Thymus (tissue), 11 donors: ENCODE measurements at regions not wholly inside any gene's neighbourhood (a gene's known extent, or its start where the extent isn't known, plus 50 kb on each side); places are given as distances from the start of the nearest gene placed in this dataset.

Experiments
- DNase-seq, 9 donors: peaks; one replicate each; pipeline ENCODE4 v3.0.0-alpha.2; 2013; ENCODE audit warnings: low spot score in 9 of 9, low read depth in 6 of 9, missing footprints in 1 of 9
- H3K27ac ChIP-seq, 2 donors: one replicate each; pipeline ENCODE4 v1.5.1; 2013; ENCODE audit warnings: control low read depth in 1 of 2, low read depth in 1 of 2, low read length in 1 of 2, mild to moderate bottlenecking in 1 of 2, moderate library complexity in 1 of 2
- H3K27me3 ChIP-seq, 2 donors: one replicate each; pipeline ENCODE4 v1.5.1; 2013; ENCODE audit warnings: low read length in 1 of 2; ENCODE audit not compliant: control insufficient read depth in 2 of 2, insufficient read depth in 1 of 2
- H3K36me3 ChIP-seq, 2 donors: one replicate each; pipeline ENCODE4 v1.5.1; 2013; ENCODE audit warnings: low read length in 1 of 2, mild to moderate bottlenecking in 1 of 2, moderate library complexity in 1 of 2; ENCODE audit not compliant: control insufficient read depth in 2 of 2, insufficient read depth in 2 of 2
- H3K4me1 ChIP-seq, 2 donors: one replicate each; pipeline ENCODE4 v1.5.1; 2013; ENCODE audit warnings: low read length in 2 of 2; ENCODE audit not compliant: control insufficient read depth in 2 of 2, insufficient read depth in 2 of 2
- H3K4me3 ChIP-seq, 2 donors: one replicate each; pipeline ENCODE4 v1.5.1; 2013; ENCODE audit warnings: low read length in 2 of 2, control low read depth in 1 of 2, mild to moderate bottlenecking in 1 of 2
- H3K9me3 ChIP-seq, 2 donors: one replicate each; pipeline ENCODE4 v1.5.1; 2013; ENCODE audit warnings: low read length in 1 of 2, mild to moderate bottlenecking in 1 of 2; ENCODE audit not compliant: control insufficient read depth in 2 of 2, insufficient read depth in 1 of 2
- WGBS: extraction: QIAGEN DNeasy Blood & Tissue Kit; methylation state at CpG from one replicate; pipeline ENCODE4 v1.1.7; 2013; 5-methylcytosine and 5-hydroxymethylcytosine counted together
- donor health status: healthy.

DNA sequence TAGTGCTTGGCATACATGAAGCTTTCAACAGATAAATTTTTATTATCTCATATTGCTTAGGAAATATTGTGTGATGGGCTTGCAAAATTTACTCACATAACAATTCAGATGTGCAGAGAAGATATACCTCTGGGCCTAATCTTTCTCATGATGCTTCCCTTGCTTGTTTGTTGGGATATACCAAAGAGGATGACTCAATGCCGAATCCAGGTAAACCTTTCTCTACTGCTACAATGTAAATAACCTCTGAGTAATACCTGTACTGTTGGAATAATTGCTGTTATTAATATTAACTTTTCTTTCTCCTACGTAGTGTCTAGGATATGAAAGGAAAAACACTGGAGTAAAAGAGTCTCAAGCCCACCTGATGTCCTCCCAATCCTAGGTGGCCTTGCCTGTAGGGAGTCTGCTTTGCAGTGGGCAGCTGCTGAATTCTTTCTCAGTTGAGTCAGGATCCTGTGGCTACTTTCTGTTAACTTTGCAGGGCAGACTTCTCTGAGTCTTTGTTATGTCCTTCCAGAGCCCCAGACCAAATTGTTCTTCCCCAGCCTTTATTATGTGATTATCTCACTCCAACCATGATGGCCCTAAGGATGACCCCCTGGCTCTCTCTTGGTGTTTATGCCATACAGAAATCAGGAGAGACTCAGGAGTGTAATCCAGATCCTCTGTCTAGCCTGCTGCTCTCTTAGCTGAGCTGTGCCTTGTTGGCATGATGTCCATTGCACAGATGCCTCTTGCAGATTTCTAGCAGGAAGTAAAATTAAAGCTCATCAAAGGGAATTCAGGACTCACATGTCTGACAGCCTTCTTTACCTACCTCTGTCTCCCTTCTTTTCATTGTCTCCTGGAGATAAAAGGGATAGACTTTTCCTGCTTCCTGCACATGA is 208.1 kb downstream of the SNX18 start:
- DNase-seq: no peak
- H3K9me3 ChIP-seq: no peaks in the 10 kb centered on the region
- no peak overlapping the region for H3K27ac ChIP-seq
- no peaks in the 10 kb centered on the region for H3K27me3 ChIP-seq
- no peaks in the 10 kb centered on the region for H3K4me1 ChIP-seq
- WGBS: 95% methylated on average over 2 of the region's 2 CpGs
- no peaks in the 10 kb centered on the region for H3K36me3 ChIP-seq
- no peak overlapping the region for H3K4me3 ChIP-seq

DNA sequence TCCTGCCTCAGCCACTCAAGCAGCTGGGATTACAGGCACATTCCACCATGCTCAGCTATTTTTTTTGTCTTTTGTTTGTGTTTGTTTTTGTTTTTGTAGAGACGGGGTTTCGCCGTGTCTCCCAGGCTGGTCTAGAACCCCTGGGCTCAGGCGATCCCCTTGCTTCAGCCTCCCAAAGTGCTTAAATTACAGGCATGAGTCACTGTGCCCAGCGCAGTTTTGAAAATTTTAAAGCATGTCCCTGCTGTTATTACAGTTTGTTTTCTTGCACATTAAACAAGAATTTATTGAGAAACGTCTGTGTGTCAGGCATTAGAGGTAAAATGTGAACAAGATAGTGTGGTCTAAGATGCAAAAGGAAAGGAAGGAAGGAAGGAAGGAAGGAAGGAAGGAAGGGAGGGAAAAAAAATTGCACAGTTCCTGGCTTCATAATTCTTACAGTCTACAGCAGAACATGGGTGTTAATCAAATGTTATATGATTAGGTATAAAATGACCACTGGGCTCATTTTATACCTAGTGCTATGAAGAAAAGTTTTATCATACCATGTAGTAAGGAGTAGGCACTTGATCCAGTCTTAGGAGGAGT is 205.4 kb downstream of the SNX18 start:
- H3K4me3 ChIP-seq: no peak overlapping the region
- H3K27me3 ChIP-seq: no peaks in the 10 kb centered on the region
- DNase-seq: no peak
- no peak overlapping the region for H3K27ac ChIP-seq
- H3K4me1 ChIP-seq: no peaks in the 10 kb centered on the region
- H3K36me3 ChIP-seq: no peaks in the 10 kb centered on the region
- no peaks in the 10 kb centered on the region for H3K9me3 ChIP-seq
- WGBS: 94% methylated on average over 6 of the region's 6 CpGs

DNA sequence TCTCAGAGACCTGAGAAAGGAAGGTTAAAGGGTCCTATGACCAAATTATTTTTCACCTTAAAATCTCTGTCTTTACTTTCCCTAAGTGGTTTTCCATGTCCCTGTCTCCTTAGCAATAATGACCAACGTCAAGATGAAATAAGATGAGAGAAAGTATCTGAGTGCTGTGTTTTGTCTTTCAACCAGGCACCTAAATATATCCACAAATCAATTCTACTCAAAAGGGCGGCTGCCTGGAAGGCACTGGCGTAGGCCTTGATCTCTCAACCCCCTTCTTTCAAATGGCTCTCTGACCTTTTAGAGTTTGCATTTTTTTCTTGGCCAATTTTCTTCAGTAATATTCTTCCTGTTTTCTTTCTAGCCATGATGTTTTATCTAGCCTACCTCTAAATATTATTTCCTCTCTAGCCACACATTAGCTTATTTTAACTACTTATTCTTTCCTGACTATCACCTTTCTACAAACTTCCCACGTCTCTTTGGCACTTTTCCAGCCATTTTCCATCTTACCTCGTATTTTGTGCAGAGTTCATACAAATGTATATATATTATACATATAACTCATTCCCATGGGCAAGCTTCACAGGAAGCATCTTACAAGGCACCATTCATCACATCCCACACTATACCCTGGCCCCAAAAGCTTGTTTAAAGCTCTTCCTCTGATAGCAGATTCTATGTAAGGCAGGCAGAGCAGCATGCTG is 204.5 kb downstream of the SNX18 start:
- Histone ChIP-seq H3K27me3 (no peaks in the 10 kb centered on the region), H3K36me3 (no peaks in the 10 kb centered on the region), H3K4me3 (no peak overlapping the region), H3K27ac (no peak overlapping the region), H3K4me1 (no peaks in the 10 kb centered on the region), H3K9me3 (no peaks in the 10 kb centered on the region)
- DNase-seq: no peak
- 81% methylated on average over 5 of the region's 5 CpGs for WGBS

DNA sequence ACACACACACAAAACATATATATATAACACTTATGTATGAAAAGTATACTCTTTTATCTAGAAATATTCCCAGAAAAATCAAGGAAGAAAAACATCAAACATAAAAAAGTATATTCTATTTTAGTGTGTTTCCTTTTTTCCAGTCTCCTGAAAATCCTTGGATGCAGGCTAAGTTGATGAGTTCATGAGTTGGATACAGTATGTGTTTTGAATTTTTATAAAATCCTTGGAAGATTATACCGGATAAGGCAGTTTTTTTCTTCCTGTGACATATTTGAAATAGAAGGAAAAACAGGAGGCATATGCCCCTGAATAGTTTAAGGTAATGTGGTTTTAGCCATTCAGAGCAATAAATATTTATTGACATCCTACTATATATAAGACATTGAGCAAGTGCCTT is 203.6 kb downstream of the SNX18 start:
- Histone ChIP-seq H3K36me3 (no peaks in the 10 kb centered on the region), H3K4me3 (no peak overlapping the region)
- WGBS: 94% methylated on average over 1 of the region's 1 CpG

DNA sequence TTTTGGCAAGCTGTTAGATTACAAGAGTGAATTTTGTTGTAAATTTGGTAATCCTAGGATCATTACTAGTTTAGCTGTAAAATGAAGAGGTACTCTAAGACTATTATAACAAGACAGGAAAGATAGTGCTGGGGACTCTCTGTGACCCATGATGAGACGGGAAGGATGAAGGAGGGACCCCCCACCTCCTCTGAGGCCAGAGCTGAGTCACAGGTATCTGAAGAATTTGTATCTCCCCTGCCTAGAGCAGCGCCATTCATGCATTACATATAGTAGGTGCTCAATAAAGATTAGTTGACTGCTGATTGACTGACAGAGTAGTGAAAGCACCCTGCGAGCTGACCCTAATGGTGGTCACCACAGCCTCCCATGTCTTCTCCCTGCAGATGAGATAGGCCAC is 202.8 kb downstream of the SNX18 start:
- Histone ChIP-seq H3K27ac (no peak overlapping the region), H3K9me3 (no peaks in the 10 kb centered on the region), H3K36me3 (no peaks in the 10 kb centered on the region), H3K27me3 (no peaks in the 10 kb centered on the region), H3K4me3 (no peak overlapping the region), H3K4me1 (no peaks in the 10 kb centered on the region)
- no peak for DNase-seq
- WGBS: 94% methylated on average over 3 of the region's 3 CpGs

More for the DNA sequence above, 203.6 kb downstream of the SNX18 start:
- no peak for DNase-seq
- no peaks in the 10 kb centered on the region for H3K27me3 ChIP-seq
- no peak overlapping the region for H3K27ac ChIP-seq
- no peaks in the 10 kb centered on the region for H3K4me1 ChIP-seq
- H3K9me3 ChIP-seq: no peaks in the 10 kb centered on the region

DNA sequence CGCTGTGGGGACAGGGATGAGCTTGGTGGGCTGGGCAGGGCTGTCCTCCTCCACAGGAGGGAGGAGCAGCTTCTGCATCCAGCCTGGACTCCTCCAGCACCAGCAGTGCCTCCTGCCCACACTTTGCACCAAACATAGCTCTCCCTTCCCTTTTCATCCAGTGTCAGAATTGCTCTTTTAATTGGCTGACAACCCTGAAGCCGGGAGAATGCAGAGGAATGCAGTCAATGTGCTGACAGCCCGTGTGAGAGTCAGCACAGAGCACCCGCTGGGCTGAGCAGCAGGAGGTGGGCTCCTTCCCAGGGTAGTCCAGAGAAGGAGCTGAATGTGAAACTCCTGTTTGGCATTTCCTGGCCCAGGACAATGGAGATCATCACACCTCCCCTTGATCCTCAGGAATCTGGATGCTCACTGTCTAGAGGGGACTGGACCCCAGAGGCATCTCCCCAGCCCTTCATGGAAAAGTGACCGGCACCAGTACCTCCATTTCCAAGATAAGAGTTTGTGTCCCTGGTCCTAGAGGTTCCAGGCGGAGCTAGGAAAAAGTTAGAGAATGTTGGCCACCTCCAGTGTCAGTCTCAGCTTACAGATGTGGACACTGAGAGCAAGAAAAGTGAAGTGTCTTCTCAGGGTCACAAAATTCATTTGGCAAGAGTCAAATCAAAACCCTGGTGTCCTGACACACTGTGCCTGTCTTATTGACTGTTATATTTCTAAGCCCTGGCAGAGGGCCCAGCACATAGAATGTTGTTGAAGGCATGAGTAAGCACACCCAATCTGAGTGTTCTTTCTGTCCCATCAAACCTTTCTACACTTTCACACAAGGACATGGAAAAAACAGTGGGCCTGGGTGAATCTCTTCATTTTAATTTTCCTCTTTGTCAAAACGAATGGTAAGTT is 202.1 kb downstream of the SNX18 start:
- Histone ChIP-seq H3K4me1 (no peaks in the 10 kb centered on the region), H3K36me3 (no peaks in the 10 kb centered on the region), H3K4me3 (no peak overlapping the region), H3K9me3 (no peaks in the 10 kb centered on the region), H3K27me3 (no peaks in the 10 kb centered on the region), H3K27ac (no peak overlapping the region)
- DNase-seq: no peak
- 82% methylated on average over 7 of the region's 7 CpGs for WGBS

DNA sequence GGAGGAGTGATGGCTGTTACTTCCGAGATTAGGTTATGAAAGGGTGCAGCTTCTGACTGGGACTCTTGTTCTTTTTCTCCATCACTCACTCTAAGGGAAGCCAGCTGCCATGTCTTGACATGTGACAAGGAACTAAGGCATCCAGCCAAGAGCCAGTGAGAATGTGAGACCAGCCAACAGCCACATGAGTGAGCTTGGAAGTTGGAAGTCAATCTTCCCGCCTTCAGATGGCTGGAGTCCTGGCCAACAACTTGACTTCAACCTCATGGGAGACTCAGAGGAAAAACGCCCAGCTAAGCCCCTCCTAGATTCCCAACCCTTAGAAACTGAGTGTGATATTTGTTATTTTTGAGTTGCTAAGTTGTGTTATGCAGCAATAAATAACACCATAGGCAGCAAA is 201.1 kb downstream of the SNX18 start:
- no peaks in the 10 kb centered on the region for H3K27me3 ChIP-seq
- WGBS: 89% methylated on average over 3 of the region's 3 CpGs

DNA sequence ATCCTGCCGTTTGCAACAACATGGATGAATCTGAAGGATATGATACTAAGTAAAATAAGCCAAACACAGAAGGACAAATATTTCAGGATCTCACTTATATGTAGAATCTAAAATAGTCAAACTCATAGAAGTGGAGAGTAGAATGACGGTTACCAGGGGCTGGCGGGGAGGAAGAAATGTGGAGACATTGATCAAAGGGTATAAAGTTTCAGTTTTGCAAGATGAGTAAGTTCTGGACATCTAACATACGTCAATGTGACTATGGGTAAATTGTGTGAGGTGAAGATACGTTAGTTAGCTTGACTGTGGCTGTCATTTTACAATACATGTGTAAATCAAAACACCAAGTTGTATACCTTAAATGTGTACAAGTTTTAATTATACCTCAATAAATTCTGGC is 200.3 kb downstream of the SNX18 start:
- Histone ChIP-seq H3K36me3 (no peaks in the 10 kb centered on the region), H3K9me3 (no peaks in the 10 kb centered on the region), H3K27me3 (no peaks in the 10 kb centered on the region), H3K4me3 (no peak overlapping the region), H3K4me1 (no peaks in the 10 kb centered on the region), H3K27ac (no peak overlapping the region)
- no peak for DNase-seq
- WGBS: 93% methylated on average over 5 of the region's 5 CpGs

More for the DNA sequence above, 201.1 kb downstream of the SNX18 start:
- Histone ChIP-seq H3K27ac (no peak overlapping the region), H3K4me1 (no peaks in the 10 kb centered on the region), H3K36me3 (no peaks in the 10 kb centered on the region), H3K4me3 (no peak overlapping the region), H3K9me3 (no peaks in the 10 kb centered on the region)
- DNase-seq: no peak
